Skeletal muscle satellite cell (primary cell): ENCODE measurements at regions not wholly inside any gene's neighbourhood (a gene's known extent, or its start where the extent isn't known, plus 50 kb on each side); places are given as distances from the start of the nearest gene placed in this dataset.

Source experiments
- H3K27me3 ChIP-seq: 2 replicates; pipeline ENCODE4 v1.7.0; 2013; ENCODE audit warnings: low read length; ENCODE audit not compliant: control insufficient read depth, insufficient read depth
- H3K36me3 ChIP-seq: 2 replicates; pipeline ENCODE4 v1.7.0; 2013; ENCODE audit warnings: mild to moderate bottlenecking, control low read depth, low read length; ENCODE audit not compliant: insufficient read depth
- H3K4me1 ChIP-seq: 2 replicates; pipeline ENCODE4 v1.7.0; 2013; ENCODE audit warnings: low read length; ENCODE audit not compliant: control insufficient read depth, insufficient read depth
- H3K4me2 ChIP-seq: 2 replicates; pipeline ENCODE4 v1.7.0; 2013; ENCODE audit warnings: mild to moderate bottlenecking, low read length
- H3K4me3 ChIP-seq: 2 replicates; pipeline ENCODE4 v1.7.0; 2013; ENCODE audit warnings: low read length
- H3K9ac ChIP-seq: 2 replicates; pipeline ENCODE4 v1.7.0; 2013; ENCODE audit warnings: mild to moderate bottlenecking, low read depth, low read length, moderate library complexity
- H3K9me3 ChIP-seq: replicated peaks from 2 replicates; pipeline ENCODE4 v1.7.0; 2013; ENCODE audit warnings: mild to moderate bottlenecking, control low read depth, low read length

GRCh38 chr7:91559947-91560346 is 295.7 kb downstream of the FZD1 start:
- Histone ChIP-seq H3K27me3 (no peaks in the 10 kb centered on the region), H3K9ac (no peak overlapping the region), H3K36me3 (no peaks in the 10 kb centered on the region), H3K4me3 (no peak overlapping the region), H3K9me3 (no peaks in the 10 kb centered on the region), H3K4me2 (no peak overlapping the region), H3K4me1 (peaks cover 3% of the 10 kb centered on the region)

- no peaks in the 10 kb centered on the region for H3K4me1 ChIP-seq
- no peak overlapping the region for H3K4me3 ChIP-seq
- H3K36me3 ChIP-seq, result no peaks in the 10 kb centered on the region
Measured at GRCh38 chr7:91564101-91564500, 299.9 kb downstream of the FZD1 start.

GRCh38 chr7:91564541-91564940 is 300.3 kb downstream of the FZD1 start:
- Histone ChIP-seq H3K27me3 (peaks cover 4% of the 10 kb centered on the region), H3K4me1 (no peaks in the 10 kb centered on the region), H3K36me3 (no peaks in the 10 kb centered on the region), H3K4me3 (no peak overlapping the region), H3K9ac (no peak overlapping the region), H3K4me2 (no peak overlapping the region), H3K9me3 (no peaks in the 10 kb centered on the region)

More at GRCh38 chr7:91564101-91564500, 299.9 kb downstream of the FZD1 start:
- Histone ChIP-seq H3K9ac (no peak overlapping the region), H3K4me2 (no peak overlapping the region), H3K9me3 (no peaks in the 10 kb centered on the region), H3K27me3 (peaks cover 4% of the 10 kb centered on the region)

- no peak overlapping the region for H3K4me2 ChIP-seq
- no peaks in the 10 kb centered on the region for H3K9me3 ChIP-seq
- no peaks in the 10 kb centered on the region for H3K4me1 ChIP-seq
- H3K9ac ChIP-seq, result no peak overlapping the region
- H3K36me3 ChIP-seq, result no peaks in the 10 kb centered on the region
- no peak overlapping the region for H3K4me3 ChIP-seq
- H3K27me3 ChIP-seq, result peaks cover 4% of the 10 kb centered on the region
Measured at GRCh38 chr7:91565499-91566401, 301.5 kb downstream of the FZD1 start.

- H3K36me3 ChIP-seq, result no peaks in the 10 kb centered on the region
- H3K9me3 ChIP-seq, result no peaks in the 10 kb centered on the region
- no peaks in the 10 kb centered on the region for H3K4me1 ChIP-seq
- H3K4me3 ChIP-seq, result no peak overlapping the region
- H3K27me3 ChIP-seq, result peaks cover 4% of the 10 kb centered on the region
- H3K9ac ChIP-seq, result no peak overlapping the region
- H3K4me2 ChIP-seq, result no peak overlapping the region
Measured at GRCh38 chr7:91566402-91566732, 302.1 kb downstream of the FZD1 start.

GRCh38 chr7:91567081-91568012 is 303.1 kb downstream of the FZD1 start:
- H3K36me3 ChIP-seq, result no peaks in the 10 kb centered on the region
- H3K4me1 ChIP-seq, result no peaks in the 10 kb centered on the region
- no peak overlapping the region for H3K9ac ChIP-seq
- no peaks in the 10 kb centered on the region for H3K9me3 ChIP-seq
- H3K27me3 ChIP-seq, result peaks cover 4% of the 10 kb centered on the region
- H3K4me3 ChIP-seq, result no peak overlapping the region
- H3K4me2 ChIP-seq, result no peak overlapping the region

- Histone ChIP-seq H3K4me2 (no peak overlapping the region), H3K27me3 (peaks cover 4% of the 10 kb centered on the region), H3K9ac (no peak overlapping the region), H3K4me3 (no peak overlapping the region), H3K36me3 (no peaks in the 10 kb centered on the region), H3K9me3 (no peaks in the 10 kb centered on the region), H3K4me1 (no peaks in the 10 kb centered on the region)
Measured at GRCh38 chr7:91568138-91568537, 303.9 kb downstream of the FZD1 start.

- peaks cover 4% of the 10 kb centered on the region for H3K27me3 ChIP-seq
- no peak overlapping the region for H3K4me2 ChIP-seq
- no peak overlapping the region for H3K4me3 ChIP-seq
- no peaks in the 10 kb centered on the region for H3K9me3 ChIP-seq
- no peaks in the 10 kb centered on the region for H3K4me1 ChIP-seq
- H3K36me3 ChIP-seq, result no peaks in the 10 kb centered on the region
- no peak overlapping the region for H3K9ac ChIP-seq
Measured at GRCh38 chr7:91569728-91570457, 305.7 kb downstream of the FZD1 start.

- H3K27me3 ChIP-seq, result peaks cover 4% of the 10 kb centered on the region
- no peaks in the 10 kb centered on the region for H3K36me3 ChIP-seq
- H3K9ac ChIP-seq, result no peak overlapping the region
- H3K9me3 ChIP-seq, result no peaks in the 10 kb centered on the region
- H3K4me1 ChIP-seq, result no peaks in the 10 kb centered on the region
- H3K4me3 ChIP-seq, result no peak overlapping the region
- H3K4me2 ChIP-seq, result no peak overlapping the region
Measured at GRCh38 chr7:91570560-91570959, 306.3 kb downstream of the FZD1 start.

GRCh38 chr7:91571601-91572000 is 307.4 kb downstream of the FZD1 start:
- Histone ChIP-seq H3K4me2 (no peak overlapping the region), H3K9me3 (no peaks in the 10 kb centered on the region), H3K36me3 (no peaks in the 10 kb centered on the region), H3K27me3 (peaks cover 4% of the 10 kb centered on the region), H3K4me3 (no peak overlapping the region), H3K9ac (no peak overlapping the region), H3K4me1 (no peaks in the 10 kb centered on the region)

- Histone ChIP-seq H3K4me3 (no peak overlapping the region), H3K4me1 (no peaks in the 10 kb centered on the region), H3K9ac (no peak overlapping the region), H3K4me2 (no peak overlapping the region), H3K9me3 (no peaks in the 10 kb centered on the region), H3K36me3 (no peaks in the 10 kb centered on the region), H3K27me3 (no peaks in the 10 kb centered on the region)
Measured at GRCh38 chr7:91573405-91573804, 307.1 kb downstream of the MTERF1 start.
